OCI-LY1 (cell line): ENCODE measurements at regions not wholly inside any gene's neighbourhood (a gene's known extent, or its start where the extent isn't known, plus 50 kb on each side); places are given as distances from the start of the nearest gene placed in this dataset.

ENCODE experiments used
- H2AFZ ChIP-seq: fragments of 200-600 bp; sonication (generic), shearing (Covaris generic); 2 replicates; pipeline ENCODE4 v1.6.0; 2014; ENCODE audit warnings: antibody characterized with exemption, mild to moderate bottlenecking, low read length
- H3F3A ChIP-seq: fragments of 200-600 bp; sonication (generic), shearing (Covaris generic); 2 replicates; pipeline ENCODE4 v1.6.0; 2014; ENCODE audit warnings: mild to moderate bottlenecking, antibody characterized with exemption, low read length, moderate library complexity; ENCODE audit not compliant: insufficient read depth
- H3K27ac ChIP-seq: fragments of 200-600 bp; sonication (generic); 2 replicates; pipeline ENCODE4 v1.5.1; 2014; ENCODE audit warnings: low read length, mixed run types, mild to moderate bottlenecking, low read depth; ENCODE audit not compliant: poor library complexity, severe bottlenecking
- H3K27me3 ChIP-seq: fragments of 200-600 bp; sonication (generic); 2 replicates; pipeline ENCODE4 v1.6.0; 2014; ENCODE audit warnings: antibody characterized with exemption, mild to moderate bottlenecking, low read length, moderate library complexity; ENCODE audit not compliant: insufficient read depth
- H3K36me3 ChIP-seq: fragments of 200-600 bp; sonication (generic); 2 replicates; pipeline ENCODE4 v1.6.1; 2014; ENCODE audit warnings: mild to moderate bottlenecking, antibody characterized with exemption, low read length, moderate library complexity, mixed read lengths; ENCODE audit not compliant: insufficient read depth
- H3K4me1 ChIP-seq: fragments of 200-600 bp; sonication (generic); 2 replicates; pipeline ENCODE4 v1.5.1; 2014; ENCODE audit warnings: mild to moderate bottlenecking, low read length, moderate library complexity; ENCODE audit not compliant: insufficient read depth, severe bottlenecking
- H3K4me2 ChIP-seq: fragments of 200-600 bp; sonication (generic), shearing (Covaris generic); 2 replicates; pipeline ENCODE4 v1.6.1; 2014; ENCODE audit warnings: low read length
- H3K4me3 ChIP-seq: fragments of 200-600 bp; sonication (generic); 2 replicates; pipeline ENCODE4 v1.5.1; 2014; ENCODE audit warnings: low read length, low read depth, mild to moderate bottlenecking, mixed read lengths; ENCODE audit not compliant: poor library complexity, severe bottlenecking
- H3K79me2 ChIP-seq: fragments of 200-600 bp; shearing (Covaris generic); 2 replicates; pipeline ENCODE4 v1.6.1; 2016; ENCODE audit warnings: mixed run types, low read length, mixed read lengths; ENCODE audit not compliant: insufficient read depth
- H3K9ac ChIP-seq: fragments of 200-600 bp; sonication (generic), shearing (Covaris generic); 2 replicates; pipeline ENCODE4 v1.6.1; 2014; ENCODE audit warnings: mild to moderate bottlenecking, low read length, mixed read lengths
- H3K9me2 ChIP-seq: fragments of 200-600 bp; sonication (generic), shearing (Covaris generic); 2 replicates; pipeline ENCODE4 v1.6.1; 2014; ENCODE audit warnings: low read depth, mild to moderate bottlenecking, low read length, mixed read lengths
- H3K9me3 ChIP-seq: fragments of 200-600 bp; shearing (Covaris generic); 2 replicates; pipeline ENCODE4 v1.6.1; 2014; ENCODE audit warnings: low read length, mixed read lengths
- H4K20me1 ChIP-seq: fragments of 200-600 bp; sonication (generic), shearing (Covaris generic); 2 replicates; pipeline ENCODE4 v1.6.0; 2016; ENCODE audit warnings: mild to moderate bottlenecking, low read length; ENCODE audit not compliant: insufficient read depth
- EZH2 ChIP-seq: fragments of 200-600 bp; sonication (generic), shearing (Covaris generic); IDR thresholded peaks from 2 replicates; pipeline ENCODE4 v1.8.0; 2017; ENCODE audit warnings: borderline replicate concordance, mixed run types, mild to moderate bottlenecking, antibody characterized with exemption, low read length, moderate library complexity, mixed read lengths
- TF ChIP-seq, protein P1 (sequence below): fragments of 200-600 bp; sonication (generic), shearing (Covaris generic); IDR thresholded peaks from 2 replicates; pipeline ENCODE4 v1.5.1; 2017; ENCODE audit warnings: mild to moderate bottlenecking, antibody characterized with exemption, low read length, moderate library complexity, mixed read lengths

DNA sequence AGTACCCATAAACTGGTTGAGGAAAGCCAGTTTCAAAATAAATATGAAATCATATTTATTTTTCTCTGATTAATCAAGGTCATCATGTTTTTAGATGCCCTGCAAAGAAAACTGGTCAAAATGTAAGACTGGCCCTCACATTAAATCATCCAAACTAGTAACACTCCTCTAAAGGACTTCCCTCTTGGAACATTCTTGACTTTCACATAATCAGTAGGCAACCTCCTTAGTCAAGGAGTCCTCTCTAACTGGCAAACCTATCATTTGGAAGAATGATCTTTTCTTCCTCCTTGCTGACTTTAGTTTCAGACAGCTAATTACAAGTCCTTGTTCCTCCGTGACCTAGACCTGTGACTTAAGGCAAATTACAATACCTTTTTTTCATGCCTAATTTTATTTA lies 82.5 kb upstream of the DCBLD2 start:
- Histone ChIP-seq H4K20me1 (no peaks in the 10 kb centered on the region), H3K9me3 (no peaks in the 10 kb centered on the region), H3K27ac (no peak overlapping the region), H3K9me2 (no peaks in the 10 kb centered on the region), H3K9ac (no peak overlapping the region), H3F3A (no peaks in the 10 kb centered on the region), H3K4me2 (no peak overlapping the region), H3K4me3 (no peak overlapping the region), H3K36me3 (no peaks in the 10 kb centered on the region), H3K27me3 (no peaks in the 10 kb centered on the region), H2AFZ (no peak overlapping the region), H3K79me2 (no peaks in the 10 kb centered on the region), H3K4me1 (no peaks in the 10 kb centered on the region)
- TF ChIP-seq, protein P1, sequence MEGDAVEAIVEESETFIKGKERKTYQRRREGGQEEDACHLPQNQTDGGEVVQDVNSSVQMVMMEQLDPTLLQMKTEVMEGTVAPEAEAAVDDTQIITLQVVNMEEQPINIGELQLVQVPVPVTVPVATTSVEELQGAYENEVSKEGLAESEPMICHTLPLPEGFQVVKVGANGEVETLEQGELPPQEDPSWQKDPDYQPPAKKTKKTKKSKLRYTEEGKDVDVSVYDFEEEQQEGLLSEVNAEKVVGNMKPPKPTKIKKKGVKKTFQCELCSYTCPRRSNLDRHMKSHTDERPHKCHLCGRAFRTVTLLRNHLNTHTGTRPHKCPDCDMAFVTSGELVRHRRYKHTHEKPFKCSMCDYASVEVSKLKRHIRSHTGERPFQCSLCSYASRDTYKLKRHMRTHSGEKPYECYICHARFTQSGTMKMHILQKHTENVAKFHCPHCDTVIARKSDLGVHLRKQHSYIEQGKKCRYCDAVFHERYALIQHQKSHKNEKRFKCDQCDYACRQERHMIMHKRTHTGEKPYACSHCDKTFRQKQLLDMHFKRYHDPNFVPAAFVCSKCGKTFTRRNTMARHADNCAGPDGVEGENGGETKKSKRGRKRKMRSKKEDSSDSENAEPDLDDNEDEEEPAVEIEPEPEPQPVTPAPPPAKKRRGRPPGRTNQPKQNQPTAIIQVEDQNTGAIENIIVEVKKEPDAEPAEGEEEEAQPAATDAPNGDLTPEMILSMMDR, result no peak
- TF ChIP-seq EZH2, result no peak

DNA sequence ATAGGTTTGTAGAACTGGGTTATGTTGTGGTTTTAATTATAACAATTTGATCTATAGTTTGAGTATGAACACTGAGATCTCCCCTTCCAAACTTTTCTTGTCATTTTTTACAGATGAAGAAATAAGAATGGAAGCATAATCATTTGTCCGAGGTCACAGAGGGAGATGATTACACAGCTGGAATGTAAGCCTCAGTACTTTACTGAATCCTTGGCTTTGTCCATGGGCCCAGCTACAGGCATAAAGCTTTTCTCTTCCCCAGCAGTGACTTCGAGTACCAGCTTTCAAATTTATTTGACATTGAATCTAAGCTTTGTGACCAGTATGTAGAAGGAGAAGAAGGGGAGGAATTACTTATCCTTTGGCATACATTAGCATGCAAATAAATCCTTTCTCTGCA lies 80.9 kb upstream of the DCBLD2 start:
- H3K27me3 ChIP-seq, result no peaks in the 10 kb centered on the region
- H3K27ac ChIP-seq, result no peak overlapping the region
- H3K9me2 ChIP-seq, result no peaks in the 10 kb centered on the region
- H3K4me1 ChIP-seq, result no peaks in the 10 kb centered on the region
- H3K9ac ChIP-seq, result no peak overlapping the region
- no peaks in the 10 kb centered on the region for H4K20me1 ChIP-seq
- H3F3A ChIP-seq, result no peaks in the 10 kb centered on the region
- no peak overlapping the region for H3K4me3 ChIP-seq
- TF ChIP-seq, protein P1, result no peak
- no peak for TF ChIP-seq EZH2
- H3K79me2 ChIP-seq, result no peaks in the 10 kb centered on the region
- H3K9me3 ChIP-seq, result no peaks in the 10 kb centered on the region
- no peak overlapping the region for H2AFZ ChIP-seq
- no peaks in the 10 kb centered on the region for H3K36me3 ChIP-seq
- no peak overlapping the region for H3K4me2 ChIP-seq

DNA sequence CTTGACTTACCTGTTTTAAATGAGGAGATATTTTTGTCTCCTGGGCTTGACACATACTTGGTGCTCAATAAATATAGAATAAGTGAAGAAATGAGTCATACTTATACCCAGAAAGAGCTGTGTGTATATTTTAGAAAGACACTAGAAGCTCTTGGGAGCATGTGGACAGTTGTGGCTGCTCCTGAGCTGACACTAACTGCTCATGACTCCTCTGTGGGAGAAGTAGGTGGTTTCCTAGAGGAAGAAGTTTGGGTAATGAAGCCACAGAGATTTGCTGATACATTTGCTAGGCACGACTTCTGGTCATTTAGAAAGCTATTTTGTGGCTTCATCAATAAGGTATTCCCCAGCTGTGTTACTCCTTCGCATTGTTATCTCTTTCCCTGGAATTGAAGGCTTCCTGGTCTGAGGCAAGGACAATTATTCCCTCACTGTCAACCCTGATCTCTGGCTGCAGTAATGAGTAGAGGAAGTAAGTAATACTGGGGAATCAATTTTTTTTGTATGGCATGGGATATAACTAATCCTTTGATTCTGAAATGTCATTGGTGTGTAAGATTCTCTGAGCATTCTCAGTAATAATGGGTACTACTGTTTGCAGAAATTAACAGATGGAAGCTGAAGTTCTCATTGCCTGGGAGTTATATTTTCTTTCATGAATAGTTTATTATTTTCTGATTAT lies 79.6 kb upstream of the DCBLD2 start:
- no peak overlapping the region for H2AFZ ChIP-seq

More for the DNA sequence above, 79.6 kb upstream of the DCBLD2 start:
- H3K79me2 ChIP-seq, result no peaks in the 10 kb centered on the region
- no peaks in the 10 kb centered on the region for H3K9me2 ChIP-seq
- H3K4me1 ChIP-seq, result no peaks in the 10 kb centered on the region
- H3K36me3 ChIP-seq, result no peaks in the 10 kb centered on the region
- no peak overlapping the region for H3K27ac ChIP-seq
- TF ChIP-seq, protein P1, result no peak
- no peak for TF ChIP-seq EZH2
- H3K4me2 ChIP-seq, result no peak overlapping the region
- no peaks in the 10 kb centered on the region for H3K27me3 ChIP-seq
- H3K9ac ChIP-seq, result no peak overlapping the region
- H4K20me1 ChIP-seq, result no peaks in the 10 kb centered on the region
- H3K9me3 ChIP-seq, result no peaks in the 10 kb centered on the region
- H3F3A ChIP-seq, result no peaks in the 10 kb centered on the region
- no peak overlapping the region for H3K4me3 ChIP-seq
